BLaER1 treated with 17β-estradiol and CSF1 and Interleukin-3, amounts not matched to agents 10 nM and 100 nM (cell line): ENCODE measurements at regions not wholly inside any gene's neighbourhood (a gene's known extent, or its start where the extent isn't known, plus 50 kb on each side); places are given as distances from the start of the nearest gene placed in this dataset.
"Not testable (repeated sequence)": the region's sequence is repeated elsewhere in the genome, so short reads cannot be mapped to it uniquely, and the experiment has no call there.

Experiments used
- H3K27ac ChIP-seq, 11 experiments: shearing (Covaris generic); formaldehyde crosslinking; 2 replicates each; pipeline ENCODE4 v1.8.1; 2022
- H3K27me3 ChIP-seq, 11 experiments: shearing (Covaris generic); formaldehyde crosslinking; 2 replicates each; pipeline ENCODE4 v1.8.1; 2022
- H3K36me3 ChIP-seq, 11 experiments: shearing (Covaris generic); formaldehyde crosslinking; 2 replicates each; pipeline ENCODE4 v1.8.1; 2022
- H3K4me1 ChIP-seq, 10 experiments: shearing (Covaris generic); formaldehyde crosslinking; 2 replicates each; pipeline ENCODE4 v1.8.1; 2022
- H3K4me2 ChIP-seq, 11 experiments: shearing (Covaris generic); formaldehyde crosslinking; 2 replicates each; pipeline ENCODE4 v1.8.1; 2022
- H3K4me3 ChIP-seq, 10 experiments: shearing (Covaris generic); formaldehyde crosslinking; 2 replicates each; pipeline ENCODE4 v1.8.1; 2022
- H3K9ac ChIP-seq, 11 experiments: shearing (Covaris generic); formaldehyde crosslinking; 2 replicates each; pipeline ENCODE4 v1.8.1; 2022
- H3K9me3 ChIP-seq, 11 experiments: shearing (Covaris generic); formaldehyde crosslinking; replicated peaks in 1 of 11; 2 replicates each; pipeline ENCODE4 v1.8.1; 2022
- H4K20me1 ChIP-seq, 11 experiments: shearing (Covaris generic); formaldehyde crosslinking; 2 replicates each; pipeline ENCODE4 v1.8.1; 2022
- Cebpa-rat ChIP-seq, 11 experiments: shearing (Covaris generic); IDR thresholded peaks; 2 replicates each; pipeline ENCODE4 v1.8.1; 2022

DNA sequence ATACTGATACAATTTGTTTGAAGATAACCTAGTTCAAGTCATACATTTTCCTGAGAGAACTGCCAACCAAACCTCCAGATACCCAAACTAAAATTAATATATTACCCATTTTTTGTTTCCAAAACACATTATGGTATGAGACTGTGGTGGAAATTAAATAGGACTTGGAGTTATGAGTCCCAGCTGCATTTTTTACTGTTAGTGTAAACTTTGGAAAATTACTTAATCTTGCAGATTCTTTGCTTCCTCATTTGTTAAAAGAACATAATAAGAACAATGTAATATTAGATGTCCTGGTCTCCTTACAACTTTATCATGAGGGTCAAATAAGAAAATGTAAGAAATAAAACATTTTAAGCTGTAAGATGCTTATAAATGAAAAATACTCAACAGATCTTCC is 98.2 kb upstream of the TRIB2 start:
- no peak overlapping the region for H3K4me2 ChIP-seq
- H3K27ac ChIP-seq, result no peak overlapping the region
- H3K4me3 ChIP-seq, result no peak overlapping the region
- no peak overlapping the region for H3K9ac ChIP-seq
- no peaks in the 10 kb centered on the region; a peak in 1 of 22 replicates for H3K9me3 ChIP-seq
- peaks cover 3 to 20% (median 15%) of the 10 kb centered on the region in 10 experiments; a peak in 19 of 20 replicates for H3K4me1 ChIP-seq
- H3K36me3 ChIP-seq, result no peaks in the 10 kb centered on the region
- no peaks in the 10 kb centered on the region for H4K20me1 ChIP-seq
- TF ChIP-seq Cebpa-rat (IDR thresholded peaks at IDR 0.05), result no peak
- peaks cover 0 to 6% (median 0%) of the 10 kb centered on the region in 11 experiments; a peak in 1 of 22 replicates for H3K27me3 ChIP-seq

DNA sequence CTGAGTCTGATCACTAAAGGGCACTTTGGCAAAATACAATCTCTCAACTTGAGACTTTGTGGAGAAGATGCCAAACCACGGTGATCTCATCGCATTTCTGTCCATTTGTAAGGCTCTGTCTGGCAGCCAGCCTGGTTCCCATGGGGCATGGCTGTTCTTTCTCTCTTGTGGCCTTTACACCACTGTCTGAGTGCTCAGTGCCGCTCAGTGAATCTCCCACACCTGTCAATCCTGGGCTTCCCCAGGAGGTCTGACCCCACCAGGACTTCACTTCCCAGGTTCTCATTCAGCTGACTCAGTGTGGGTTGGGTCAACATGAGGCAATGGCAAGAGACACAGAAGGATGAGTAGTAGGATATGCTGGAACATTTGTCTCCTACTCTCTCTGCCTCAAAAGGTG is 96.8 kb upstream of the TRIB2 start:
- Histone ChIP-seq H3K4me1 (peaks cover 0 to 18% (median 13%) of the 10 kb centered on the region in 10 experiments; a peak in 16 of 20 replicates), H3K4me2 (peak overlapping the region in 7 of 11 experiments; percentile 0 to 44 (median 23); a peak in 10 of 22 replicates), H3K9ac (no peak overlapping the region), H3K9me3 (no peaks in the 10 kb centered on the region), H3K36me3 (no peaks in the 10 kb centered on the region), H3K27me3 (peaks cover 0 to 6% (median 0%) of the 10 kb centered on the region in 11 experiments; a peak in 1 of 22 replicates), H3K27ac (no peak overlapping the region), H4K20me1 (no peaks in the 10 kb centered on the region), H3K4me3 (no peak overlapping the region)
- TF ChIP-seq Cebpa-rat (IDR thresholded peaks at IDR 0.05), result no peak

DNA sequence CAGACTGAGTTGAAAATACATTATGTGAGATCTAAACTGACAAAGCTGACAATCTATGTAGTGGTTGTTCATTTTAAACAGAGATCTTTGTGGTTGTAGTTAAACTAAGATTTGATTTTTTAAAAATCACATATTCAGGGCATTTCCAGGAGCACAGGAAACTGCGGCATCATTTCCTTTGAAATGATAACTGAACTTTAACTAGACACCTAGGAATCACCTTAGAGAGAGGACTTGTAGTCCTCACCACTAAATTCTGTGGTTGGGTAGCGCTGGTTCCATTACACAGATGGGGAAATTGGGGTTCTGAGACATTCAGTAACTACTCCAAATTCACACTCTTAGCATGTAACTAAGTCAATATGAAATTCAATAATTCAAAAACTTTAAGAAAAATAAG is 96.0 kb upstream of the TRIB2 start:
- no peaks in the 10 kb centered on the region for H3K9me3 ChIP-seq
- no peak overlapping the region for H3K4me3 ChIP-seq
- H3K4me2 ChIP-seq, result no peak overlapping the region; a peak in 1 of 22 replicates
- H3K4me1 ChIP-seq, result peaks cover 0 to 18% (median 13%) of the 10 kb centered on the region in 10 experiments; a peak in 16 of 20 replicates
- no peak overlapping the region for H3K27ac ChIP-seq
- H3K27me3 ChIP-seq, result peaks cover 0 to 6% (median 0%) of the 10 kb centered on the region in 11 experiments; a peak in 1 of 22 replicates
- no peaks in the 10 kb centered on the region for H3K36me3 ChIP-seq
- no peak overlapping the region for H3K9ac ChIP-seq
- TF ChIP-seq Cebpa-rat (IDR thresholded peaks at IDR 0.05), result no peak
- H4K20me1 ChIP-seq, result no peaks in the 10 kb centered on the region

DNA sequence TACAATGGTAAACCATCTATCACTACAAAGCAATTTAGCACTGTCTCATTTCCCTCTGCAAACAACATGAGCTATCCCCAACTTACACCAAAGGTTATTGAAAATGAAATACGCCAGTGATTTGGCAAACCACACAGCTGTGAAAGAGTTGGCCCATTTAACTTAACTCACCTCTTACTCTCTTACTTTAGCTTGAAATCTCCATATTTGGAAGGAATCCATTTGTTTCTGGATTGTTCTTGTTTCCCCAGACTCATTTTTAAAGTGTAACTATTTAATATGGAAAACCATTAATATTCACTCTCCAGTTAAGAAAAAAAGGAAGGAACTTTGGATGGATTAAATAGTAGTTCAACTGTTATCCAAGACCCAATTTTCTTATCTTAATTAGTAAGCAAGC is 93.7 kb upstream of the TRIB2 start:
- Histone ChIP-seq H3K4me1 (peaks cover 0 to 8% (median 6%) of the 10 kb centered on the region in 10 experiments; a peak in 11 of 20 replicates), H3K36me3 (no peaks in the 10 kb centered on the region), H3K4me3 (no peak overlapping the region), H3K9me3 (no peaks in the 10 kb centered on the region), H3K4me2 (no peak overlapping the region), H4K20me1 (no peaks in the 10 kb centered on the region), H3K27ac (no peak overlapping the region), H3K9ac (no peak overlapping the region), H3K27me3 (peaks cover 0 to 6% (median 0%) of the 10 kb centered on the region in 11 experiments; a peak in 1 of 22 replicates)
- TF ChIP-seq Cebpa-rat (IDR thresholded peaks at IDR 0.05), result no peak

DNA sequence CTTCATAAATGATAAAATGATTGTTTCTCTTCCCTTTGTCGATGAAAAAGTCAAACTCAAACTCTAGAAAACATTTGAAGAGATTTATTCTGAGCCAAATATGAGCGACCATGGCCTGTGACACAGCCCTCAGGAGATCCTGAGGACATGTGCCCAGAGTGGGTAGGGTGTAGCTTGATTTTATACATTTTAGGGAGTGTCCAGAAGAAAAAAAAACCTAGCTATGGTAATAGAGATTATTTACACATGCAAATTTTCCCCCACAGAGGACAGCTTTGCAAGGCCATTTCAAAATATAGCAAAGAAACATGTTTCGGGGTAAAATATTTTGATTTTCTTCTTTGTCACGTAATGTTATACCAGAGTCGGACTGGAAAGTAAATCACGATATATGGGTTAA is 92.4 kb upstream of the TRIB2 start:
- no peak for TF ChIP-seq Cebpa-rat (IDR thresholded peaks at IDR 0.05)
- Histone ChIP-seq H4K20me1 (no peaks in the 10 kb centered on the region), H3K4me1 (peaks cover 0 to 8% (median 6%) of the 10 kb centered on the region in 10 experiments; a peak in 10 of 20 replicates), H3K9me3 (no peaks in the 10 kb centered on the region), H3K36me3 (no peaks in the 10 kb centered on the region), H3K27ac (no peak overlapping the region), H3K4me3 (no peak overlapping the region), H3K27me3 (peaks cover 0 to 6% (median 0%) of the 10 kb centered on the region in 11 experiments; a peak in 1 of 22 replicates), H3K4me2 (no peak overlapping the region), H3K9ac (no peak overlapping the region)

DNA sequence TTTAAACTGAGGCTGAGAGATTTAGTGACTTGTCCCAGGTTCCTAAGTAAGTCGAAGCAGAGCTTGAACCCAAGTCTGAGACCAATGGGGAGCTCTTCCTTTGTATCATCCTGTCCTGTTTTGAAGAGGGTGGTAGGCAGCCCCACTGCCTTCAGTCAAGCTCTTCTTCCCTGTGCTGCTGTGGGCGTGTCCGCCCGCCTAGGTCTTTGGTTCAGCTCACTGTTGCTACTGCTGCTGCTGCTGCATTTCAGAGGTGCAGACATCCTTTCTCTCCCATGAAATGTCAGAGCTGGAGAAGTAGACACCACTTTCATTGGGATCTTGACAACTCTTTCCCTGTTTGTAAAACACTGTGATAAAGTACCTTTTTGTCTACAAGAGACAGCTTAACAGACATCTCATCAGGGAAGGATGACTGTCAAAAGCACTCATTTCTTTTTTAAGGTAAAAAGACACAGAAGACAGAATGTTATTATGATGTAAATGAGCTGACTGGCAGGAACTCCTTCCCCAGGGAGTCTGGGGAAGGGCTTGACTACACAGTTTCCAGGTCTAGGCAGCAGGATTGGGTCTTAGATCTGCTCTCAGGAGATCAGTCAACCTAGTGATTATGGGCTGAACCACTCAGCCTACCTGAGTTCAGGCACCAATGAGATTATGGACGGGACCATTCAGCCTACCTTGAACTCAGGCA is 91.7 kb upstream of the TRIB2 start:
- Histone ChIP-seq H3K36me3 (no peaks in the 10 kb centered on the region), H3K27ac (no peak overlapping the region), H3K27me3 (peaks cover 0 to 3% (median 0%) of the 10 kb centered on the region in 11 experiments; a peak in 1 of 22 replicates), H3K9me3 (no peaks in the 10 kb centered on the region), H3K9ac (no peak overlapping the region), H3K4me2 (no peak overlapping the region), H4K20me1 (no peaks in the 10 kb centered on the region), H3K4me1 (peaks cover 0 to 5% (median 3%) of the 10 kb centered on the region in 10 experiments; a peak in 10 of 20 replicates), H3K4me3 (no peak overlapping the region)
- no peak for TF ChIP-seq Cebpa-rat (IDR thresholded peaks at IDR 0.05)

DNA sequence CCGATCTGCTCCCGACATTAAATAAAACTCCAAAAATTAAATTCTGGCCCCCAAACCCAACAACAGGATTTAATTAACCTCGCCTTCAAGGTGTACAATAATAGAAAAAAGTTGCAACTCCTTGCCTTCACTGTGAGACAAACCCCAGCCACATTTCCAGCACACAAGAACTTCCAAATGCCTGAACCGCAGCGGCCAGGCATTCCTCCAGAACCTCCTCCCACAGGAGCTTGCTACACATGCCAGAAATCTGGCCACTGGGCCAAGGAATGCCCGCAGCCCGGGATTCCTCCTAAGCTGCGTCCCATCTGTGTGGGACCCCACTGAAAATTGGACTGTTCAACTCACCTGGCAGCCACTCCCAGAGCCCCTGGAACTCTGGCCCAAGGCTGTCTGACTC is 88.2 kb upstream of the TRIB2 start:
- H3K27me3 ChIP-seq, H3K36me3 ChIP-seq, H3K4me3 ChIP-seq, H3K4me2 ChIP-seq, H3K9ac ChIP-seq, H3K9me3 ChIP-seq, H3K4me1 ChIP-seq, H4K20me1 ChIP-seq, H3K27ac ChIP-seq: not testable (repeated sequence)

DNA sequence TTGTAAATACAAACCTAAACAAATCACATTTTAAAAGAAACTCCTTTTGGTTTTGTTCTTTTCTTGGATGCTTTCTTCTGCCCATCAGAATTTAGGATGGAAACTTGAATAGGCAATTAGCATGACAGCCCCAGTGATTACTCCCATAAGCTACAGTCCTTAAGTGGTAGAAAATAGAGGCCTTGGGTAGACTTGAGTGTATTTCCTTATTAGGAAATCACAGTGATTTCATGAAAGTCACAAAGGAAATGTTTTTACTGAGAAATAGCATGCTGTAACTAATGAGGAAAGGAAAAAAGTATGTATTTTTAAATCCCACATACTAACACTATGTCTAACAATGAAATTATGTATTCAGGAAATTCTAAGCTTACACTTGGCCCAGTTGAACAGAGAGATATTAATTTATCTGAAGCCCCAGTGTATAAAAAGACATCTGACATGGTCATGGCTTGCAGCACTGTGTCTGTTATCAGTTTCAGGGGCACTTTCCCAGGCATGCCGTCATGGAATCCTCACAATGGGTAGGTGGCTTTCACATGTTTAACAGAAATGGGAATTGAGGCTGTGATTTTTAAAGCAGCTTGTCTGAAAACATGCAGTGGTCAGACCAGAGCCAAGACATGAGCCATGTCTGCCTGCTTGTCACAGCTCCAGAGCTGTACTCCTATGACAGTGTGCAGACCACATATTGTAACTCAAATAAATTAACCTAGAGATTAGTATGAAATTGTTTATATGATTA is 79.7 kb upstream of the TRIB2 start:
- Histone ChIP-seq H3K4me1 (no peaks in the 10 kb centered on the region), H3K36me3 (no peaks in the 10 kb centered on the region), H3K9ac (no peak overlapping the region), H3K27me3 (no peaks in the 10 kb centered on the region), H3K9me3 (peaks cover 0 to 6% (median 0%) of the 10 kb centered on the region in 11 experiments; a peak in 1 of 22 replicates), H3K4me2 (no peak overlapping the region), H3K4me3 (no peak overlapping the region), H4K20me1 (no peaks in the 10 kb centered on the region), H3K27ac (no peak overlapping the region)
- TF ChIP-seq Cebpa-rat (IDR thresholded peaks at IDR 0.05), result no peak

DNA sequence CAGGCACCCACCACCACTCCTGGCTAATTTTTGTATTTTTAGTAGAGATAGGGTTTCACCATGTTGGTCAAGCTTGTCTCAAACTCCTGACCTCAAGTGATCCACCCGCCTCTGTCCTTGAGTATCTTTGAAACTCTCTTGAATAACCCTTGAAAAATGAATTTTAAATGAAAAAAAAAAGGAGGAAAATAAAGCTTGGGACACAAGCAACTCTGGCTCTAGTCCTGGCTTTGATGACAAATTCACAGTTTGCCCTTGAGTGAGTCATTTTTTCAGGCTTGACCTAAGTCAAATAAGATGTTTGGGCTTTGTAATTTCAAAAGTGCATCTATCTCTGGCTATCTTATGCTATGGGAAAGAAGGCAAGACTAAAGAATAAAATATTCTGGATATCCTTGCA is 79.0 kb upstream of the TRIB2 start:
- H3K9ac ChIP-seq, result no peak overlapping the region
- H3K4me1 ChIP-seq, result no peaks in the 10 kb centered on the region
- TF ChIP-seq Cebpa-rat (IDR thresholded peaks at IDR 0.05), result no peak

More for the DNA sequence above, 79.0 kb upstream of the TRIB2 start:
- Histone ChIP-seq H3K4me3 (no peak overlapping the region), H4K20me1 (no peaks in the 10 kb centered on the region), H3K27me3 (no peaks in the 10 kb centered on the region), H3K9me3 (0 out of 22 replicates have a peak, but pooled peaks cover 0 to 6% (median 0%) of the 10 kb centered on the region in 11 experiments), H3K4me2 (no peak overlapping the region), H3K27ac (no peak overlapping the region), H3K36me3 (no peaks in the 10 kb centered on the region)
